DND-41 (cell line): ENCODE measurements at regions not wholly inside any gene's neighbourhood (a gene's known extent, or its start where the extent isn't known, plus 50 kb on each side); places are given as distances from the start of the nearest gene placed in this dataset.

Experiments
- ATAC-seq: fragments of 200-7000 bp; cut with Tn5 transposase; 3 replicates; pipeline ENCODE4 v1.9.1; 2021; ENCODE audit warnings: low read depth; ENCODE audit not compliant: insufficient read depth
- DNase-seq: peaks from one replicate; pipeline ENCODE4 v3.0.0-alpha.2; 2020
- H2AFZ ChIP-seq: 2 replicates; pipeline ENCODE4 v1.6.0; 2012; ENCODE audit warnings: low read depth, low read length
- H3K27ac ChIP-seq: 2 replicates; pipeline ENCODE4 v1.5.1; 2012; ENCODE audit warnings: low read length, inconsistent platforms
- H3K27me3 ChIP-seq: fragments of 200-600 bp; sonication (generic); 2 replicates; pipeline ENCODE4 v1.6.0; 2012; ENCODE audit warnings: low read length, mild to moderate bottlenecking, inconsistent platforms; ENCODE audit not compliant: insufficient read depth, poor library complexity
- H3K36me3 ChIP-seq: 2 replicates; pipeline ENCODE4 v1.5.1; 2012; ENCODE audit warnings: low read length, inconsistent platforms; ENCODE audit not compliant: insufficient read depth
- H3K4me1 ChIP-seq: 2 replicates; pipeline ENCODE4 v1.5.1; 2012; ENCODE audit warnings: mild to moderate bottlenecking, low read length; ENCODE audit not compliant: insufficient read depth
- H3K4me2 ChIP-seq: 2 replicates; pipeline ENCODE4 v1.6.0; 2012; ENCODE audit warnings: mild to moderate bottlenecking, moderate library complexity, low read length, inconsistent platforms; ENCODE audit not compliant: insufficient read depth
- H3K4me3 ChIP-seq, 2 experiments: fragments of 200-600 bp in 1 of 2; shearing (Covaris generic) in 1 of 2; 2 replicates each; pipeline ENCODE4 v1.5.1; 2012 to 2016; ENCODE audit warnings: inconsistent platforms in 2 of 2, low read length in 2 of 2, mild to moderate bottlenecking in 2 of 2, low read depth in 1 of 2, moderate library complexity in 1 of 2
- H3K79me2 ChIP-seq: 2 replicates; pipeline ENCODE4 v1.6.0; 2012; ENCODE audit warnings: low read length, inconsistent platforms; ENCODE audit not compliant: insufficient read depth
- H3K9ac ChIP-seq: 2 replicates; pipeline ENCODE4 v1.6.0; 2012; ENCODE audit warnings: low read depth, mild to moderate bottlenecking, inconsistent platforms, low read length, moderate library complexity
- H3K9me3 ChIP-seq: 2 replicates; pipeline ENCODE4 v1.5.1; 2012; ENCODE audit warnings: low read length, moderate library complexity, mild to moderate bottlenecking, inconsistent platforms; ENCODE audit not compliant: insufficient read depth, severe bottlenecking
- H4K20me1 ChIP-seq: 2 replicates; pipeline ENCODE4 v1.6.0; 2012; ENCODE audit warnings: low read length; ENCODE audit not compliant: insufficient read depth
- EZH2 ChIP-seq: IDR thresholded peaks from 3 replicates; pipeline ENCODE4 v1.6.1; 2012; ENCODE audit warnings: borderline replicate concordance, low read depth, mild to moderate bottlenecking, moderate library complexity, low read length, inconsistent platforms; ENCODE audit not compliant: severe bottlenecking
- TF ChIP-seq, protein P1 (sequence below): IDR thresholded peaks from 2 replicates; pipeline ENCODE4 v1.5.1; 2012; ENCODE audit warnings: borderline replicate concordance, low read length, moderate library complexity, mild to moderate bottlenecking; ENCODE audit not compliant: poor library complexity, severe bottlenecking; ENCODE audit errors: extremely low read depth

DNA sequence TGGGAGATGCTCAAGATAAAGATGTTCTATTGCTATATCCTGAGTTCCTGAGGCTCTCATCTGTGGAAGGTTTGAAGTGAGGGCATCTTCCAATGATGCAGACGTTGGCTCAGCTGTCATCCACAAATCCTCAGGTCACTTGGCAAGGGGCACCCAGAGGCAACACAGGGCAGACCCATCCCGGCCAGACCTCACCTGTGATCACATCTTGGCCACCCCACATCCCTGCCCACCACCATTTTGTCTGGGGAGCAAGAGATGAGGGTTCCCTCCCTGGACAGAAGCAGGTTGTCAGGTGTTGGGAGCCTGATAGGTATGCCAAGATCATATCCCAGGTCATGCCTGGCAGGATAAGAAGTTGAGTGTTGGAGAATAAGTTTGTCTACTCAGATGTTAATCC is 918.2 kb upstream of the ZNF722 start:
- DNase-seq (no peak), ATAC-seq (no peak)
- Histone ChIP-seq H3K36me3 (no peaks in the 10 kb centered on the region), H4K20me1 (no peaks in the 10 kb centered on the region), H3K79me2 (no peaks in the 10 kb centered on the region), H3K27ac (no peak overlapping the region), H3K4me2 (no peak overlapping the region), H3K9me3 (peaks cover 30% of the 10 kb centered on the region), H3K27me3 (no peaks in the 10 kb centered on the region), H3K4me1 (no peaks in the 10 kb centered on the region), H2AFZ (no peak overlapping the region), H3K4me3 (no peak overlapping the region), H3K9ac (no peak overlapping the region)
- no peak for TF ChIP-seq EZH2

DNA sequence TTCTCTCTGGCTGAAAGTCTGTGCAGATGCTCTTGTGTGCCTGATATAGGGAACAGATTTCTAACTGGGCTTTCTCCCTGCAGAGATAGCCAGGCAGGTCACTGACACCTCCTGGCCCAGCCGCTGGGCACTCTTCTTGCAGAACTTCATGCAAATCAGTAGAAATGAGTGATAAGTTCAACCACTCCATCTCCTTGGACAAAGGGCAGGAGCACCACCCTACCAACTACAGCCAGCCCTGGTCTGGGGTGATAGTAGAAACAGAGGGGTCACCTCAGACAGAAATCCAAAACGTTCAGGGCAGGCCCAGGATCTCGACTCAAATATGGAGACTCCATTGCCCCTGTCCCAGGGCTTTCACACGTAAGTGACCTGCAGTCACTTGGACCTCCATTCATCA is 917.8 kb upstream of the ZNF722 start:
- no peak for ATAC-seq

DNA sequence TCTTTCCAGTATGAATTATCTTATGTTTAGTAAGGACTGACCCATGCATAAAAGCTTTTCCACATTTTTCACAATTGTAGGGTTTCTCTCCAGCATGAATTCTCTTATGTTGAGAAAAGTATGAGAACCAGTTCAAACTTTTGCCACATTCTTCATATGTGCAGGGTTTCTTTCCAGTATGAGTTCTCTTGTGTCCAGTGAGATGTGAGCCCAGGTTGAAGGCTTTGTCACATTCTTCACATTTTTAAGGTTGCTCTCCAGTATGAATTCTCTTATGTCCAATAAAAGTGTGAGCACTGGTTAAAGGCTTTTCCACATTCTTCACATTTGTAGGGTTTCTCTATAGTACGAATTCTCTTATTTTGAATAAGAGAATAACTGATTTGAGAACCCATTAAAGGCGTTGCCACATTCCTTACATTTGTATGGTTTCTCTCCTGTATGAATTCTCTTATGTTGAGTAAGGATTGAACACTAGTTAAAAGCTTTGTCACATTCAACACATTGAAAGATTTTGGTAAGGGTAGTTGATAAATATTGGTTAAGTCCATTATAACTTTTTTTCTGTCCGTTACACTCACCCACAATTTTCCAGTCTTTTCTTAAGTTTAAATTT is 911.0 kb upstream of the ZNF722 start:
- TF ChIP-seq, protein P1, sequence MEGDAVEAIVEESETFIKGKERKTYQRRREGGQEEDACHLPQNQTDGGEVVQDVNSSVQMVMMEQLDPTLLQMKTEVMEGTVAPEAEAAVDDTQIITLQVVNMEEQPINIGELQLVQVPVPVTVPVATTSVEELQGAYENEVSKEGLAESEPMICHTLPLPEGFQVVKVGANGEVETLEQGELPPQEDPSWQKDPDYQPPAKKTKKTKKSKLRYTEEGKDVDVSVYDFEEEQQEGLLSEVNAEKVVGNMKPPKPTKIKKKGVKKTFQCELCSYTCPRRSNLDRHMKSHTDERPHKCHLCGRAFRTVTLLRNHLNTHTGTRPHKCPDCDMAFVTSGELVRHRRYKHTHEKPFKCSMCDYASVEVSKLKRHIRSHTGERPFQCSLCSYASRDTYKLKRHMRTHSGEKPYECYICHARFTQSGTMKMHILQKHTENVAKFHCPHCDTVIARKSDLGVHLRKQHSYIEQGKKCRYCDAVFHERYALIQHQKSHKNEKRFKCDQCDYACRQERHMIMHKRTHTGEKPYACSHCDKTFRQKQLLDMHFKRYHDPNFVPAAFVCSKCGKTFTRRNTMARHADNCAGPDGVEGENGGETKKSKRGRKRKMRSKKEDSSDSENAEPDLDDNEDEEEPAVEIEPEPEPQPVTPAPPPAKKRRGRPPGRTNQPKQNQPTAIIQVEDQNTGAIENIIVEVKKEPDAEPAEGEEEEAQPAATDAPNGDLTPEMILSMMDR: no peak
- TF ChIP-seq EZH2: no peak
- Histone ChIP-seq H4K20me1 (no peaks in the 10 kb centered on the region), H3K4me1 (no peaks in the 10 kb centered on the region), H3K4me3 (no peak overlapping the region), H3K4me2 (no peak overlapping the region), H3K27ac (no peak overlapping the region), H3K9me3 (peaks cover 12% of the 10 kb centered on the region), H3K9ac (no peak overlapping the region), H3K27me3 (no peaks in the 10 kb centered on the region), H3K79me2 (no peaks in the 10 kb centered on the region), H3K36me3 (no peaks in the 10 kb centered on the region), H2AFZ (no peak overlapping the region)
- ATAC-seq: no peak
- DNase-seq: no peak

More for the DNA sequence above, 917.8 kb upstream of the ZNF722 start:
- Histone ChIP-seq H3K9me3 (peaks cover 30% of the 10 kb centered on the region), H2AFZ (no peak overlapping the region), H4K20me1 (no peaks in the 10 kb centered on the region), H3K27me3 (no peaks in the 10 kb centered on the region), H3K36me3 (no peaks in the 10 kb centered on the region), H3K27ac (no peak overlapping the region), H3K4me3 (no peak overlapping the region), H3K9ac (no peak overlapping the region), H3K4me2 (no peak overlapping the region), H3K79me2 (no peaks in the 10 kb centered on the region), H3K4me1 (no peaks in the 10 kb centered on the region)
- DNase-seq: no peak
- no peak for TF ChIP-seq EZH2
- TF ChIP-seq, protein P1: no peak

DNA sequence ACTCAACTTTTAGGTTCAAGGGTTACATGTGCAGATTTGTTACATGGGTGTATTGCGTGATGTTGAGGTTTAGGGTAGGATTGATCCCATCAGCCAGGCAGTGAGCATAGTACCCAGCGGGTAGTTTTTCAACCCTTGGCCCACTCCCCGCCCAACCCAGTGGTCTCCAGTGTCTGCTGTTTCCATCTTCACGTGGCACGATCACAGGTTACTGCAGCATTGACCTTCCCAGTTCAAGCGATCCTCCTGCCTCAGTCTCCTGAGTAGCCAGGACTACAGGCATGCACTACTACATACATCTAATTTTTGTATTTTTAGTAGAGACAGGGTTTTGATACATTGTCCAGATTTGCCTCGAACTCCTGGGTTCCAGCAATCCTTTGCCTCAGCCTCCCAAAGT is 905.7 kb upstream of the ZNF722 start:
- H4K20me1 ChIP-seq: no peaks in the 10 kb centered on the region
- TF ChIP-seq EZH2: no peak
- TF ChIP-seq, protein P1: no peak
- no peak overlapping the region for H2AFZ ChIP-seq
- DNase-seq (no peak), ATAC-seq (no peak)
- H3K36me3 ChIP-seq: no peaks in the 10 kb centered on the region
- no peaks in the 10 kb centered on the region for H3K4me1 ChIP-seq
- H3K9ac ChIP-seq: no peak overlapping the region
- no peak overlapping the region for H3K4me2 ChIP-seq
- no peaks in the 10 kb centered on the region for H3K79me2 ChIP-seq
- H3K9me3 ChIP-seq: no peaks in the 10 kb centered on the region
- no peaks in the 10 kb centered on the region for H3K27me3 ChIP-seq
- no peak overlapping the region for H3K4me3 ChIP-seq
- H3K27ac ChIP-seq: no peak overlapping the region
